ENCODE measurements at regions not wholly inside any gene's neighbourhood (a gene's known extent, or its start where the extent isn't known, plus 50 kb on each side); places are given as distances from the start of the nearest gene placed in this dataset.

GRCh38 chr1:72637593-72637992 lies 355.3 kb upstream of the NEGR1 start:
- no peak for TF ChIP-seq CTCF (IDR thresholded peaks at IDR 0.05; ENCODE audit: insufficient read depth, low read length, poor library complexity, severe bottlenecking)
- no peak for TF ChIP-seq EZH2phosphoT487 (conservative IDR thresholded peaks at IDR 0.05; ENCODE audit: low read length)
